HG02678 (cell line): ENCODE measurements at regions not wholly inside any gene's neighbourhood (a gene's known extent, or its start where the extent isn't known, plus 50 kb on each side); places are given as distances from the start of the nearest gene placed in this dataset.
"Not testable (repeated sequence)": the region's sequence is repeated elsewhere in the genome, so short reads cannot be mapped to it uniquely, and the experiment has no call there.

Experiments used
- ATAC-seq: cut with Tn5 transposase; IDR thresholded peaks from one replicate; pipeline ENCODE4 v1.9.1; 2021; ENCODE audit warnings: mild to moderate bottlenecking, moderate library complexity; ENCODE audit not compliant: unreplicated experiment

- not testable (repeated sequence) for ATAC-seq
Measured at GRCh38 chr22:48911067-48911466, 916.6 kb downstream of the BRD1 start.

DNA sequence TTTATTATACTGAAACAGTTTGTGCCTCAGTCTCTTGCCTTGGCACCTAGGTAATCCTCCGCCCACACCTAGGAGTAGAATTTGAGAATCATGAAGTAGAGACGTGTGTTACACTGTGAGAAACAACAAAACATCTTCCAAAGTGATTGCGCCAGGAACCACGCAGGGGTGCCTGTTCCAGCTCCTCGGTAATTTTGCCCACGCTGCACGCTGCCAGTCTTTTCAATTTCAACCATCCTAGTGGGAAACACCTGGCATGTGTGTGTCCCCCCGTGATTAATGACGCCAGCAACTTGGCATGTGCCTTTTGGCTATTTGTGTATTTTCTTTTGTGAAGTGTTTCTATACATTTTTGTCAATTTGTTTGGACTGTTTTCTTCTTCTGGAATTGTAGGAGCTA, 919.1 kb downstream of the BRD1 start:
- no peak for ATAC-seq

DNA sequence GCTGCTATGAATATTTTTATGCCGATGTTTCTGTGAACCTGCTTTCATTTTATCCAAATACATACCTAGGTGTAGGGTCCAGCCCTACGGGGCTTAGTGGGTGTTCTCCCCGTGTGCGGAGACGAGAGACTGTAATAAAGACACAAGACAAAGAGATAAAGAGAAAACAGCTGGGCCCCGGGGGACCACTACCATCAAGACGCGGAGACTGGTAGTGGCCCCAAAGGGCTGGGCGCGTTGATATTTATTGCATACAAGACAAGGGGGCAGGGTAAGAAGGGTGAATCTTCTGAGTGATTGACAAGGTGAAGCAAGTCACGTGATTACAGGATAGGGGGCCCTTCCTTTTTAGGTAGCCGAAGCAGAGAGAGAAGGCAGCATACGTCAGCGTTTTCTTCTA, 920.1 kb downstream of the BRD1 start:
- no peak for ATAC-seq

GRCh38 chr22:48906216-48906835, 921.3 kb downstream of the BRD1 start:
- ATAC-seq: no peak

DNA sequence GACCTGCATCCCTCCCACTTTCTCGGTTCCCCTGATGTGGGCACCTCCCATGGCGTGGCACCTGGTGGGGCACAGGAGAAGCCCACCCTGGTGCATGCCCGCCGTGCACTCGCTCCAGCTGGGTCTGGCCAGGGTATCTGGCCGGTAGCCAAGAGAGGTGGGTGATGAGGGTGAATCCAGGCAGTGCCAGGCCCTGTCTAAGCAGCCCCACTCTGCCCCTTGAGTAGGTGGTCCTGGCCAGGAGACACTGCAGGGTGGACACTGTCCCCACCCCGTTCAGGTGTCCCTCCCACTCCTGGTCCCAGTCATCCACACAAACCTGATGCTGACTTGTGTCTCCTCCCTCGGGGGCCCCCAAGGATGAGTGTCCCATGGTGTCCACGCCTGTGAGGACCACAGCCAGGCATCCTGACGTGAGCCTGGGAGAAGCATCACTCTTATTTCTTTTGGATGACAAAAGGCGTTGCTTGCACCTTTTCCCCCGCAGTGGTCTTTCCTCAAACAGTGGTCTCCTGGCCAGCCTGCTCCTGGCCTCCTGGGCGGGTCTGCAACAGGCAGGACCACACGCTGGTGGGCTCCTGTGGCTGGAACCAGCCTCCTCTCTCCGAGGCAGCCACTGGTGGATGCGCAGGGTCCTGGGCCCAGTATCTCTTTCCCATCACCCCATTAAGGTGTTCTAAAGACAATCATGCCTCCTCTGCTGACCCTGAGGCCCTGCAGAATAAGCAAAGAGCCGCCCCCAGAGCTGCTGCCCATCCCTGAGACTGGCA, 922.3 kb downstream of the BRD1 start:
- ATAC-seq: no peak

GRCh38 chr22:48902983-48903650, 924.6 kb downstream of the BRD1 start:
- ATAC-seq: no peak

- ATAC-seq: no peak
Measured at GRCh38 chr22:48902001-48902869, 925.4 kb downstream of the BRD1 start.

DNA sequence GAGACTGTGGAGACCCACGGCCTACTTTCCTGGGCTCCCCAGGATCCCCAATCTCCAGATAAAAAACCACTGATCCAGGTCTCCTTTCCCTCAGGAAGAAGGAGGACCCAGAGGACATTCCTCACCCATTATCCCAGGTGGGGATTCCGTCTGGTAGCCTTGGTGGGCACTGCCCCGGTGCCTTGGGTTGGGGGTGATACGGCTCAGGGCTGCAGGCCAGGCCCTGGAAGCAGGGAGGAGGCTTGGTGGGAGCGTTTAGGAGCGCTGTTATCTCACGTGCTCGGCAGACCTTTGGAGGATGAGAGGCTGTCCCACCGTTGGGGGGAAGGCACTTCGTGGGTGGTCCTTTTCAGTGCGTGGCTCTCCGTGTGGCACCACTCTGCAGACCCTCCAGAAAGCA, 926.3 kb downstream of the BRD1 start:
- ATAC-seq: no peak

DNA sequence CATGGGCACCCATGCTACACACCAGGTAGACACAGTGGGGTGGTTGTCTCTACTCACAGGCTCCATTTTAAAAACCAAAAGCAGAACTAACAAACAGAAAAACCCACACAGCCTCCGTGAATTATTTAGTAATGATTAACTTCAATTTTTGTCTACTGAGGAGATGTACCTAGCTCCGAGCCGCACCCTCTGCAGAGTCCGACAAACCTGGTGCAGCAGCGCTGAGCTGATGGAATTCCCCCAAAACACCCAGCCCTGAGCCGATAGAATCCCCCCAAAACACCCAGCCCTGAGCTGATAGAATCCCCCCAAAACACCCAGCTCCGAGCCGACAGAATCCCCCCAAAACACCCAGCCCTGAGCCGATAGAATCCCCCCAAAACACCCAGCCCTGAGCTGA, 927.0 kb downstream of the BRD1 start:
- no peak for ATAC-seq

- ATAC-seq: no peak
Measured at GRCh38 chr22:48900327-48900597, 927.4 kb downstream of the BRD1 start.

- ATAC-seq: no peak
Measured at GRCh38 chr22:48899523-48900326, 927.9 kb downstream of the BRD1 start.

DNA sequence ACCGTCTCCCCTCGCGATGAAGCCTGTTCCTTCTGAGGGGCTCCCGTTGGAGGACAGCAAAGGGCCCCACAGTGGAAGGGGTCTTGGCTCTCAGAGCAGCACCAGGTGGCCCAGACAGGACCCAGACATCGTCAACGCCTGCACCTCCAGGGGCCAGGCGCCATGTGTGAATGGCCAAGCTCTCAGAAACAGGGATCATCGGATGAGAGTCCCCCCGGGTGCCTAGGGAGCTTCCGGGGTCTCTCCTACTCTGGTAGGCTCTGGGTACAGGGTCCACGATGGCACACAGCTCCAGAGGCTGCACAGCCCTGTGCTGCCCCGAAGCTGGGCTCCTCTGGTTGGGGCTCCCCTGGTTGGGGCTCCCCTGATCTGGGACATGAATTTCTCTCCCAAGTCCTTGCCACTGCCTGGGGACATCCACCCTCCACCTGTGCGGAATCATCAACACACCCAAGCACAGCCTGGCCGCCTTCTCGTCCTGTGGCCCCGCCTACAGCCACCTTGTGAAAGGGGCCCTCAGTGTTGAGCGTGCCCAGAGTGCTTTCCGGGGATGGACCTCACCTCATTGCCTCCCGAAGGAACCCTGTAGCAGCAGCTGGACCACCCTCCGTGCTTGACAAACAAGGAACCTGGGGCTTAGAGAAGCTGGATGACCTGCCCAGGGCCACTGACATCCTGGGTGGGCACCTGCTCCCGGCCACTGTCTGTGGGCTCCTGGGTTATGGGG, 929.0 kb downstream of the BRD1 start:
- no peak for ATAC-seq

- no peak for ATAC-seq
Measured at GRCh38 chr22:48897645-48898370, 929.9 kb downstream of the BRD1 start.

- ATAC-seq: no peak
Measured at GRCh38 chr22:48896766-48897644, 930.7 kb downstream of the BRD1 start.

- ATAC-seq: no peak
Measured at GRCh38 chr22:48895831-48896765, 931.6 kb downstream of the BRD1 start.

DNA sequence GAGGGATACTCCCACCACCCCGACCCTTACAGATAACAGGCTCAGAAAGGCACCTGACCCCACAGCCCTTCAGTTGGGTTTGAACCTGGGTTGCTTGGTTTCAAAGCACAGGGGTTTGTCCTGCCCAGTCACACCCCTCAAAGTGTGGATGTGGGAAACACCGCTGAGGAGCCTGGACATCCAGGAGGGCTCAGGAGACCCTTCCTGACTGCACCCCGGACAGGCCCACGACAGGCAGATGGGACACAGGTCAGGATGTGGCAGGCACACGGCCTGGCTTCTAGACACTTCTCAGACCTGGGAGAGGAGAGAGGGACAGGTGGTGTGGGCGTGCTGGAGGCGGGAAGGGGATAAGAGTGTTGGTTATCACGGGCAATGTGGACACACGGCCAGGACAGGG, 932.3 kb downstream of the BRD1 start:
- no peak for ATAC-seq

GRCh38 chr22:48894804-48895250, 932.8 kb downstream of the BRD1 start:
- no peak for ATAC-seq
